DOHH2 (cell line): ENCODE measurements at regions not wholly inside any gene's neighbourhood (a gene's known extent, or its start where the extent isn't known, plus 50 kb on each side); places are given as distances from the start of the nearest gene placed in this dataset.

Experiments used
- H3F3A ChIP-seq: fragments of 200-600 bp; sonication (generic), shearing (Covaris generic); 2 replicates; pipeline ENCODE4 v1.6.0; 2016; ENCODE audit warnings: antibody characterized with exemption, mild to moderate bottlenecking; ENCODE audit not compliant: control insufficient read depth, insufficient read depth
- H3K27ac ChIP-seq: fragments of 200-600 bp; sonication (generic); 2 replicates; pipeline ENCODE4 v1.5.1; 2014; ENCODE audit warnings: low read depth, mild to moderate bottlenecking, low read length, moderate library complexity
- H3K27me3 ChIP-seq: fragments of 200-600 bp; sonication (generic); 2 replicates; pipeline ENCODE4 v1.6.1; 2014; ENCODE audit warnings: mild to moderate bottlenecking, low read length, mixed read lengths; ENCODE audit not compliant: control insufficient read depth
- H3K36me3 ChIP-seq: fragments of 200-600 bp; sonication (generic); 2 replicates; pipeline ENCODE4 v1.6.1; 2014; ENCODE audit warnings: mild to moderate bottlenecking, low read length, moderate library complexity, mixed read lengths; ENCODE audit not compliant: control insufficient read depth
- H3K4me1 ChIP-seq: fragments of 200-600 bp; sonication (generic); 2 replicates; pipeline ENCODE4 v1.6.1; 2014; ENCODE audit warnings: mild to moderate bottlenecking, low read length, mixed read lengths; ENCODE audit not compliant: control insufficient read depth
- H3K4me2 ChIP-seq: fragments of 200-600 bp; sonication (generic); 2 replicates; pipeline ENCODE4 v1.6.0; 2014; ENCODE audit warnings: mild to moderate bottlenecking, low read length, moderate library complexity
- H3K4me3 ChIP-seq: fragments of 200-600 bp; sonication (generic); 2 replicates; pipeline ENCODE4 v1.5.1; 2014; ENCODE audit warnings: mild to moderate bottlenecking, low read length, mixed read lengths
- H3K79me2 ChIP-seq: fragments of 200-600 bp; sonication (generic); 2 replicates; pipeline ENCODE4 v1.6.1; 2014; ENCODE audit warnings: mild to moderate bottlenecking, low read length, mixed read lengths; ENCODE audit not compliant: control insufficient read depth
- H3K9me2 ChIP-seq: fragments of 200-600 bp; sonication (generic); replicated peaks from 2 replicates; pipeline ENCODE4 v1.6.1; 2014; ENCODE audit warnings: mild to moderate bottlenecking, low read length, mixed read lengths; ENCODE audit not compliant: control insufficient read depth
- H3K9me3 ChIP-seq: fragments of 200-600 bp; sonication (generic); 2 replicates; pipeline ENCODE4 v1.6.1; 2014; ENCODE audit warnings: antibody characterized with exemption, low read length, mixed read lengths; ENCODE audit not compliant: control insufficient read depth, insufficient read depth
- H4K20me1 ChIP-seq: fragments of 200-600 bp; sonication (generic); 2 replicates; pipeline ENCODE4 v1.6.0; 2014; ENCODE audit warnings: low read depth, mild to moderate bottlenecking, antibody characterized with exemption, low read length, moderate library complexity; ENCODE audit not compliant: control insufficient read depth, insufficient read depth
- CTCF ChIP-seq: fragments of 200-600 bp; sonication (generic); IDR thresholded peaks from one replicate; pipeline ENCODE4 v1.5.1; 2014; ENCODE audit warnings: antibody characterized with exemption, mild to moderate bottlenecking, low read depth, low read length; ENCODE audit not compliant: poor library complexity, severe bottlenecking
- EZH2phosphoT487 ChIP-seq: fragments of 200-600 bp; sonication (generic); IDR thresholded peaks from 2 replicates; pipeline ENCODE4 v1.6.1; 2017; ENCODE audit warnings: borderline replicate concordance, mild to moderate bottlenecking, antibody characterized with exemption, low read length, moderate library complexity, mixed read lengths

GRCh38 chr17:17398188-17398942, 78.4 kb upstream of the MED9 start:
- Histone ChIP-seq H4K20me1 (no peaks in the 10 kb centered on the region), H3K79me2 (no peaks in the 10 kb centered on the region), H3K4me1 (peaks cover 18% of the 10 kb centered on the region), H3K9me3 (no peaks in the 10 kb centered on the region), H3K4me3 (no peak overlapping the region), H3F3A (peaks cover 3% of the 10 kb centered on the region; the same call in 1 of the 2 replicates), H3K36me3 (no peaks in the 10 kb centered on the region), H3K27me3 (no peaks in the 10 kb centered on the region), H3K27ac (no peak overlapping the region), H3K4me2 (no peak overlapping the region), H3K9me2 (no peaks in the 10 kb centered on the region)
- no peak for TF ChIP-seq EZH2phosphoT487
- TF ChIP-seq CTCF = no peak

- Histone ChIP-seq H3K9me3 (no peaks in the 10 kb centered on the region), H4K20me1 (no peaks in the 10 kb centered on the region), H3K4me3 (no peak overlapping the region), H3K27me3 (no peaks in the 10 kb centered on the region), H3K9me2 (no peaks in the 10 kb centered on the region), H3K79me2 (no peaks in the 10 kb centered on the region), H3F3A (peaks cover 5% of the 10 kb centered on the region; the same call in 1 of the 2 replicates), H3K36me3 (no peaks in the 10 kb centered on the region), H3K4me2 (no peak overlapping the region), H3K27ac (no peak overlapping the region), H3K4me1 (peaks cover 27% of the 10 kb centered on the region)
- TF ChIP-seq EZH2phosphoT487 (no peak), CTCF (no peak)
Measured at GRCh38 chr17:17398943-17399926, 77.6 kb upstream of the MED9 start.

GRCh38 chr17:17400070-17400469, 76.7 kb upstream of the MED9 start:
- H3K27me3 ChIP-seq = no peaks in the 10 kb centered on the region
- peaks cover 34% of the 10 kb centered on the region for H3K4me1 ChIP-seq
- H4K20me1 ChIP-seq = no peaks in the 10 kb centered on the region
- H3K9me3 ChIP-seq = no peaks in the 10 kb centered on the region
- no peaks in the 10 kb centered on the region for H3K36me3 ChIP-seq
- H3K4me3 ChIP-seq = no peak overlapping the region
- H3K4me2 ChIP-seq = no peak overlapping the region
- H3K27ac ChIP-seq = no peak overlapping the region
- no peaks in the 10 kb centered on the region for H3K79me2 ChIP-seq
- H3F3A ChIP-seq = peaks cover 5% of the 10 kb centered on the region; the same call in 1 of the 2 replicates
- H3K9me2 ChIP-seq = no peaks in the 10 kb centered on the region
- TF ChIP-seq CTCF (no peak), EZH2phosphoT487 (no peak)
